ENCODE measurements at regions not wholly inside any gene's neighbourhood (a gene's known extent, or its start where the extent isn't known, plus 50 kb on each side); places are given as distances from the start of the nearest gene placed in this dataset.

- no peak for TF ChIP-seq EP300 (IDR thresholded peaks at IDR 0.05)
- TF ChIP-seq POLR2AphosphoS5 (IDR thresholded peaks at IDR 0.05), result no peak
- TF ChIP-seq POLR2A (IDR thresholded peaks at IDR 0.05), result no peak
- TF ChIP-seq CTCF (IDR thresholded peaks at IDR 0.05), result no peak
- 76 to 94% methylated on average over 1 of the region's 1 CpG for WGBS, 2 donors
These were observed 88.8 kb upstream of the HS3ST5 start for GRCh38 chr6:114431641-114432040.

GRCh38 chr6:114430534-114431124, 87.8 kb upstream of the HS3ST5 start:
- TF ChIP-seq POLR2A (IDR thresholded peaks at IDR 0.05) (no peak), EP300 (IDR thresholded peaks at IDR 0.05) (no peak), CTCF (IDR thresholded peaks at IDR 0.05) (no peak), POLR2AphosphoS5 (IDR thresholded peaks at IDR 0.05) (no peak)
- no peak overlapping the region for H3K4me3 ChIP-seq
- DNase-seq, result no peak
- WGBS, 2 donors, result 45 to 49% methylated on average over 4 of the region's 4 CpGs
- H3K4me1 ChIP-seq, result no peaks in the 10 kb centered on the region
- no peaks in the 10 kb centered on the region for H3K27me3 ChIP-seq
- H3K27ac ChIP-seq, result no peak overlapping the region
- intact Hi-C loops (cut with DNase I), result no loop called here
- no peaks in the 10 kb centered on the region for H3K36me3 ChIP-seq
- no peaks in the 10 kb centered on the region for H3K9me3 ChIP-seq

More at GRCh38 chr6:114431641-114432040, 88.8 kb upstream of the HS3ST5 start:
- H3K36me3 ChIP-seq, result no peaks in the 10 kb centered on the region
- intact Hi-C loops (cut with DNase I), result no loop called here
- no peaks in the 10 kb centered on the region for H3K27me3 ChIP-seq
- DNase-seq, result no peak
- H3K4me1 ChIP-seq, result no peaks in the 10 kb centered on the region
- H3K27ac ChIP-seq, result no peak overlapping the region
- no peaks in the 10 kb centered on the region for H3K9me3 ChIP-seq
- H3K4me3 ChIP-seq, result no peak overlapping the region

- H3K27me3 ChIP-seq, result no peaks in the 10 kb centered on the region
- no peaks in the 10 kb centered on the region for H3K4me1 ChIP-seq
- 57 to 61% methylated on average over 2 of the region's 2 CpGs for WGBS, 2 donors
- H3K27ac ChIP-seq, result no peak overlapping the region
- no peaks in the 10 kb centered on the region for H3K36me3 ChIP-seq
- H3K9me3 ChIP-seq, result no peaks in the 10 kb centered on the region
- no peak overlapping the region for H3K4me3 ChIP-seq
- intact Hi-C loops (cut with DNase I), result no loop called here
- TF ChIP-seq POLR2AphosphoS5 (IDR thresholded peaks at IDR 0.05) (no peak), POLR2A (IDR thresholded peaks at IDR 0.05) (no peak), CTCF (IDR thresholded peaks at IDR 0.05) (no peak)
- DNase-seq, result no peak
These were observed 85.5 kb upstream of the HS3ST5 start for GRCh38 chr6:114428341-114428740.

GRCh38 chr6:114421199-114421598, 78.4 kb upstream of the HS3ST5 start:
- DNase-seq, result no peak
- Histone ChIP-seq H3K4me3 (no peak overlapping the region), H3K4me1 (no peaks in the 10 kb centered on the region), H3K27me3 (no peaks in the 10 kb centered on the region), H3K36me3 (no peaks in the 10 kb centered on the region), H3K27ac (no peak overlapping the region), H3K9me3 (no peaks in the 10 kb centered on the region)
- TF ChIP-seq EP300 (IDR thresholded peaks at IDR 0.05) (no peak), POLR2AphosphoS5 (IDR thresholded peaks at IDR 0.05) (no peak), POLR2A (IDR thresholded peaks at IDR 0.05) (no peak), CTCF (IDR thresholded peaks at IDR 0.05) (no peak)
- intact Hi-C loops (cut with DNase I), result no loop called here

GRCh38 chr6:114419175-114419574, 76.4 kb upstream of the HS3ST5 start:
- WGBS, 2 donors, result 65 to 73% methylated on average over 2 of the region's 2 CpGs
- TF ChIP-seq POLR2A (IDR thresholded peaks at IDR 0.05) (no peak), EP300 (IDR thresholded peaks at IDR 0.05) (no peak)

More at GRCh38 chr6:114419175-114419574, 76.4 kb upstream of the HS3ST5 start:
- Histone ChIP-seq H3K4me1 (no peaks in the 10 kb centered on the region), H3K36me3 (no peaks in the 10 kb centered on the region), H3K9me3 (no peaks in the 10 kb centered on the region), H3K4me3 (no peak overlapping the region), H3K27me3 (no peaks in the 10 kb centered on the region), H3K27ac (no peak overlapping the region)
- intact Hi-C loops (cut with DNase I), result no loop called here
- DNase-seq, result no peak
